Activated T-cell treated with anti-CD3 and anti-CD28 coated beads for 48 hours (primary cell): ENCODE measurements at regions not wholly inside any gene's neighbourhood (a gene's known extent, or its start where the extent isn't known, plus 50 kb on each side); places are given as distances from the start of the nearest gene placed in this dataset.
A peak's percentile ranks its signal among the peaks of the same experiment; 100 is the strongest.
"Not testable (repeated sequence)": the region's sequence is repeated elsewhere in the genome, so short reads cannot be mapped to it uniquely, and the experiment has no call there.

Experiments
- DNase-seq: peaks from one replicate; pipeline ENCODE4 v3.0.0-alpha.2; 2020; ENCODE audit warnings: low read depth

GRCh38 chr1:120465900-120466299 is 51.1 kb downstream of the NBPF8 start:
- not testable (repeated sequence) for DNase-seq

- DNase-seq, result not testable (repeated sequence)
Measured at GRCh38 chr1:120477663-120478062, 62.8 kb downstream of the NBPF8 start.

GRCh38 chr1:120478400-120478799 is 63.6 kb downstream of the NBPF8 start:
- DNase-seq, result not testable (repeated sequence)

- not testable (repeated sequence) for DNase-seq
Measured at GRCh38 chr1:120487542-120487941, 72.7 kb downstream of the NBPF8 start.

GRCh38 chr1:120489217-120489616 is 74.4 kb downstream of the NBPF8 start:
- DNase-seq, result not testable (repeated sequence)

- DNase-seq, result not testable (repeated sequence)
Measured at GRCh38 chr1:120497145-120497544, 82.3 kb downstream of the NBPF8 start.

- DNase-seq, result not testable (repeated sequence)
Measured at GRCh38 chr1:120503284-120503683, 88.4 kb downstream of the NBPF8 start.

GRCh38 chr1:120506352-120506751 is 91.5 kb downstream of the NBPF8 start:
- not testable (repeated sequence) for DNase-seq

GRCh38 chr1:120508351-120508750 is 93.5 kb downstream of the NBPF8 start:
- not testable (repeated sequence) for DNase-seq

- not testable (repeated sequence) for DNase-seq
Measured at GRCh38 chr1:120509258-120509657, 94.4 kb downstream of the NBPF8 start.

GRCh38 chr1:120513099-120513498 is 98.3 kb downstream of the NBPF8 start:
- DNase-seq, result not testable (repeated sequence)

- DNase-seq, result not testable (repeated sequence)
Measured at GRCh38 chr1:120513531-120513930, 98.7 kb downstream of the NBPF8 start.

- DNase-seq, result not testable (repeated sequence)
Measured at GRCh38 chr1:120519196-120519595, 104.4 kb downstream of the NBPF8 start.

GRCh38 chr1:120524416-120524815 is 109.6 kb downstream of the NBPF8 start:
- DNase-seq, result not testable (repeated sequence)

- DNase-seq, result not testable (repeated sequence)
Measured at GRCh38 chr1:120525386-120525785, 110.6 kb downstream of the NBPF8 start.

- DNase-seq, result not testable (repeated sequence)
Measured at GRCh38 chr1:120529475-120530089, 114.7 kb downstream of the NBPF8 start.

- DNase-seq, result not testable (repeated sequence)
Measured at GRCh38 chr1:120531455-120531854, 116.6 kb downstream of the NBPF8 start.

GRCh38 chr1:120534361-120535047 is 119.7 kb downstream of the NBPF8 start:
- DNase-seq, result not testable (repeated sequence)

- DNase-seq, result not testable (repeated sequence)
Measured at GRCh38 chr1:120535052-120535451, 120.2 kb downstream of the NBPF8 start.

- DNase-seq, result not testable (repeated sequence)
Measured at GRCh38 chr1:120541394-120541793, 126.6 kb downstream of the NBPF8 start.

GRCh38 chr1:120542365-120542764 is 127.5 kb downstream of the NBPF8 start:
- DNase-seq, result not testable (repeated sequence)

- DNase-seq, result not testable (repeated sequence)
Measured at GRCh38 chr1:120542940-120543339, 128.1 kb downstream of the NBPF8 start.

- peak; percentile 66 for DNase-seq
Measured at GRCh38 chr1:120544434-120544833, 129.6 kb downstream of the NBPF8 start.
